Urinary bladder (tissue), 3 donors: ENCODE measurements at regions not wholly inside any gene's neighbourhood (a gene's known extent, or its start where the extent isn't known, plus 50 kb on each side); places are given as distances from the start of the nearest gene placed in this dataset.
"Not testable (repeated sequence)": the region's sequence is repeated elsewhere in the genome, so short reads cannot be mapped to it uniquely, and the experiment has no call there.

Experiments used
- DNase-seq: peaks from one replicate; pipeline ENCODE4 v3.0.0-alpha.2; 2015; ENCODE audit errors: extremely low spot score
- H3K27ac ChIP-seq: one replicate; pipeline ENCODE4 v1.5.1; 2013; ENCODE audit warnings: low read depth, mild to moderate bottlenecking, moderate library complexity
- H3K36me3 ChIP-seq: one replicate; pipeline ENCODE4 v1.6.1; 2013; ENCODE audit warnings: mild to moderate bottlenecking, moderate library complexity; ENCODE audit not compliant: insufficient read depth
- H3K4me1 ChIP-seq: one replicate; pipeline ENCODE4 v1.6.1; 2013; ENCODE audit warnings: mild to moderate bottlenecking, moderate library complexity; ENCODE audit not compliant: insufficient read depth
- H3K4me3 ChIP-seq: one replicate; pipeline ENCODE4 v1.5.1; 2013; ENCODE audit warnings: low read depth, low read length
- WGBS: extraction: QIAGEN DNeasy Blood & Tissue Kit; methylation state at CpG from one replicate; pipeline ENCODE4 v1.1.7; 2013; 5-methylcytosine and 5-hydroxymethylcytosine counted together
- donor health status: healthy with polysubstance abuse.
- donor health status: healthy.

- no peak overlapping the region for H3K4me3 ChIP-seq
- H3K36me3 ChIP-seq: no peaks in the 10 kb centered on the region
- DNase-seq: no peak
- H3K4me1 ChIP-seq: no peaks in the 10 kb centered on the region
- no peak overlapping the region for H3K27ac ChIP-seq
Measured at GRCh38 chr3:66629982-66630368, 129.2 kb upstream of the LRIG1 start.

GRCh38 chr3:66633402-66634381 lies 132.9 kb upstream of the LRIG1 start:
- WGBS: 84% methylated on average over 6 of the region's 6 CpGs
- H3K4me1 ChIP-seq: no peaks in the 10 kb centered on the region
- no peaks in the 10 kb centered on the region for H3K36me3 ChIP-seq
- no peak overlapping the region for H3K4me3 ChIP-seq
- no peak for DNase-seq
- H3K27ac ChIP-seq: no peak overlapping the region

DNA sequence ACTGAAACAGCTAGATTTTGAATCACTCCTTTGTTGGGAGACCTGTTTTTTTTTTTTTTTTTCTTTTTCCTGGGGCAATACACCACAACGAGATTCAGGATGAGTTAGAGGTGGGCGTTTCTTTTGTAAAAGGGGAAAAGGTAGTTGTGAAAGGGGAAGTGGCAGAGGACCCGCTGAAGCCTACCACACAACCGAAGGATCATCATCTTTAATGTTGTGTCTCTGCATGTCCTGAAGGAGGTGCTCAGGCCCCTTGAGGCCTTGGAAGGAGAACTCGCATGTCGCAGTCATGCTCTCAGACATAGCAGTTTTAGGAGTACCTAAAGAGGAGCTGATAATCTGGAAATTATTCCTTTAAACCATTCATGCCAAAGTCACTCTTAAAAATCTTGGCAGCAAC lies 137.9 kb upstream of the LRIG1 start:
- Histone ChIP-seq H3K4me3 (no peak overlapping the region), H3K36me3 (no peaks in the 10 kb centered on the region), H3K4me1 (no peaks in the 10 kb centered on the region), H3K27ac (no peak overlapping the region)
- WGBS: 51% methylated on average over 6 of the region's 6 CpGs
- no peak for DNase-seq

DNA sequence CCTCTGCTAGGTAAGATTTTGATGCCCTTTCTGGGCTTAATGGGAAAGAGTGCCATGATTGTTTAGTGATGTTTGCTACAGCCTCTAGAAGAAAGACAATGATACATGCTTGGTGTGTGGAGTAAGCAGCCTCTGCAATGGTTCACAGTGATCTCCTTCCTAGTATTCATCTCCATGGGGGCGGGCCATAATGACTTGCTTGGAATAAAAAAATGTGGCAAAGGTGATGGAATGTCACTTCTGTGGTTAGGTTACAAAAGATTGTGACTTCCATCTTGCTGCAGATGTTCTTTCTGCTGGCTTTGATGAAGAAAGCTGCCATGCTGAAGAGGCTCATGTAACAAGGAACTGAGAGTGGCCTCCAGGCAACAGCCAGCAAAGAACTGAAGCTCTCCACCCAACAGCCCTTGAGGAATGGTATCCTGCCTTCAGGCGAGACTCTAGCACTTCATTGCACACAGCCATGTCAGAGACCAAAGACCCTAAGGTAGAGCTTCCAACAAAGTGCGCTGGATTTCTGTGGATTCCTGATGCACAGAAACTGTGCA lies 139.1 kb upstream of the LRIG1 start:
- Histone ChIP-seq H3K36me3 (no peaks in the 10 kb centered on the region), H3K4me3 (no peak overlapping the region), H3K4me1 (no peaks in the 10 kb centered on the region), H3K27ac (no peak overlapping the region)
- no peak for DNase-seq
- 95% methylated on average over 3 of the region's 3 CpGs for WGBS

GRCh38 chr3:66642019-66642418 lies 141.2 kb upstream of the LRIG1 start:
- WGBS: 62% methylated on average over 4 of the region's 4 CpGs
- Histone ChIP-seq H3K4me3 (no peak overlapping the region), H3K27ac (no peak overlapping the region), H3K4me1 (no peaks in the 10 kb centered on the region), H3K36me3 (no peaks in the 10 kb centered on the region)
- DNase-seq: no peak

DNA sequence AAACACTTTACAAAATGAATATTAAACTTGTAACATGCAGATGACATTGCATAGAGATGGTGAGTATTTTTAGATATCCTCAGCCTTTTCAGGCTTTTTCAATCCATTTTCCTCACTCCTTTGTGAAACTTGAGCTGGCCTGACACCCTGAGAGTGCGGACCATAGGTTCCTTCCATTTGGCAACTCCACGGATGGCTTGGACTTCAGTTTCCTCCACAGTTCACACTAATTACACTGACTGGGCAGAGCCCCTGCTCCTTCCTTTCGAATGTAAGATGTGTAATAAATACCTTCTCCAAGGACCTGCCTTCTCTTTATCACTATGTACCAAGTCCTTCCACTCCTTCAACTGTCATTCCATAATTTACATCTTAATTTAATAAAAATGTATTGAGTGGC lies 141.7 kb upstream of the LRIG1 start:
- Histone ChIP-seq H3K36me3 (no peaks in the 10 kb centered on the region), H3K4me1 (no peaks in the 10 kb centered on the region), H3K4me3 (no peak overlapping the region), H3K27ac (no peak overlapping the region)
- no peak for DNase-seq
- WGBS: 57% methylated on average over 3 of the region's 3 CpGs

GRCh38 chr3:66644549-66644948 lies 143.7 kb upstream of the LRIG1 start:
- H3K27ac ChIP-seq: no peak overlapping the region
- DNase-seq: no peak
- no peak overlapping the region for H3K4me3 ChIP-seq
- H3K36me3 ChIP-seq: no peaks in the 10 kb centered on the region
- no peaks in the 10 kb centered on the region for H3K4me1 ChIP-seq

DNA sequence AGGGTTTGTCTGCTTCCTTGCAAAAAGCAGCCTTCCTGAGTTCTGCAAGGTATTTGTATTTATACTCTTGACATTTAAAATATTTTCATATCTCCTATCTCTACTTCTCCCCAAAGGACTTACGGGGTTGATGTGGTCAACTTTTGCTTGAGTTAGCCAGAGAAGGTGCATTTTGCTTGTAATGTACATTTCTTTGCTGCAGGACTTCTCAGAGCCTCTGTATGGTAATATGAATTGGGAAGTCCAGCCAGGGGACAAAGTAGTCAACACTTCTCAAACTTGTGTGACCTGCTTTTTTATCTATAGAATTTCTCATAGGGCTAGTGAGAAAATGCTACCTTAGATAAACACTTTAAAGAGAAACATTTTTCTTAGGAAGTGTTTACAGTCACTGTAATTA lies 148.2 kb upstream of the LRIG1 start:
- Histone ChIP-seq H3K36me3 (no peaks in the 10 kb centered on the region), H3K4me1 (no peaks in the 10 kb centered on the region)
- WGBS: 83% methylated on average over 1 of the region's 1 CpG

DNA sequence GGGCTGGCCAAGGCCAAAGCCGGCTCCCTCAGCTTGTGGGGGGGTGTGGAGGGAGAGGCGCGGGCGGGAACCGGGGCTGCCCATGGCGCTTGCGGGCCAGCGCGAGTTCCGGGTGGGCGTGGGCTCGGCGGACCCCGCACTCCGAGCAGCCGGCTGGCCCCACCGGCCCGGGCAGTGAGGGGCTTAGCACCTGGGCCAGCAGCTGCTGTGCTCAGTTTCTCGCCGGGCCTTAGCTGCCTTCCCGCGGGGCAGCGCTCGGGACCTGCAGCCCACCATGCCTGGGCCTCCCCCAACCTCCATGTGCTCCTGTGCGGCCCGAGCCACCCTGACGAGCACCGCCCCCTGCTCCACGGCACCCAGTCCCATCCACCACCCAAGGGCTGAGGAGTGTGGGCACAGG lies 150.7 kb upstream of the LRIG1 start:
- 95% methylated on average over 29 of the region's 29 CpGs for WGBS
- DNase-seq, H3K36me3 ChIP-seq, H3K4me3 ChIP-seq, H3K27ac ChIP-seq, H3K4me1 ChIP-seq: not testable (repeated sequence)

More for the DNA sequence above, 148.2 kb upstream of the LRIG1 start:
- DNase-seq: no peak
- no peak overlapping the region for H3K27ac ChIP-seq
- no peak overlapping the region for H3K4me3 ChIP-seq

DNA sequence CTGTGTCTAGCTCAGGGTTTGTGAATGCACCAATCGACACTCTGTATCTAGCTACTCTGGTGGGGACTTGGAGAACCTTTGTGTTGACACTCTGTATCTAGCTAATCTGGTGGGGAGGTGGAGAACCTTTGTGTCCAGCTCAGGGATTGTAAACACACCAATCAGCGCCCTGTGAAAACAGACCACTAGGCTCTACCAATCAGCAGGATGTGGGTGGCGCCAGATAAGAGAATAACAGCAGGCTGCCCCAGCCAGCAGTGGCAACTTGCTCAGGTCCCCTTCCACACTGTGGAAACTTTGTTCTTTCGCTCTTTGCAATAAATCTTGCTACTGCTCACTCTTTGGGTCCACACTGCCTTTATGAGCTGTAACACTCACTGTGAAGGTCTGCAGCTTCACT lies 151.3 kb upstream of the LRIG1 start:
- H3K36me3 ChIP-seq, H3K27ac ChIP-seq, H3K4me1 ChIP-seq, DNase-seq, H3K4me3 ChIP-seq: not testable (repeated sequence)
- 93% methylated on average over 4 of the region's 4 CpGs for WGBS

DNA sequence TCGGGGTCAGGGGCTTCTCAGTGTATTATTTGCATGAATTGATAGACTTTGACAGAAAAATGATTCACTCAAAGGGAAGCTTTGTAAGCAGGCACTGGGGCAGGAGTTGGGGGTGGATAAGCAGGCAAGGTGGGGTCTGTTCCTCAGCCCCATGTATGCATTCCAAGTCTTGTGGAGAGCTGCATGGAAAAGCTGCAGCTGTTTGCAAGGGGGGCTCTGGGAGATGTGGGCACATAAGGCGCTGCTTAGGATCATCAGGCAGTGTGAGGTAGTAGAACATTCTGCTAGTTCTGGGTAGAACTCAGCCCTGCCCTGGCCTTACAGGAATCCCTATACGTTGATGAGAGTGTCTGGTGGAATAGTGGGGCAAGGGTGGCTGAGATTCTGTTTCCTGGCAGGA lies 154.2 kb upstream of the LRIG1 start:
- H3K36me3 ChIP-seq: no peaks in the 10 kb centered on the region
- H3K4me1 ChIP-seq: no peaks in the 10 kb centered on the region
- H3K27ac ChIP-seq: no peak overlapping the region
- 79% methylated on average over 3 of the region's 3 CpGs for WGBS
- H3K4me3 ChIP-seq: no peak overlapping the region
- DNase-seq: no peak

- Histone ChIP-seq H3K27ac (no peak overlapping the region), H3K4me1 (no peaks in the 10 kb centered on the region), H3K4me3 (no peak overlapping the region), H3K36me3 (no peaks in the 10 kb centered on the region)
- 76% methylated on average over 8 of the region's 8 CpGs for WGBS
- DNase-seq: no peak
Measured at GRCh38 chr3:66655671-66656070, 154.8 kb upstream of the LRIG1 start.

- DNase-seq: no peak
- no peak overlapping the region for H3K4me3 ChIP-seq
- no peaks in the 10 kb centered on the region for H3K36me3 ChIP-seq
- H3K27ac ChIP-seq: no peak overlapping the region
- H3K4me1 ChIP-seq: no peaks in the 10 kb centered on the region
- 76% methylated on average over 8 of the region's 8 CpGs for WGBS
Measured at GRCh38 chr3:66656609-66657008, 155.8 kb upstream of the LRIG1 start.

- Histone ChIP-seq H3K27ac (no peak overlapping the region), H3K36me3 (no peaks in the 10 kb centered on the region), H3K4me1 (no peaks in the 10 kb centered on the region), H3K4me3 (no peak overlapping the region)
- 89% methylated on average over 1 of the region's 1 CpG for WGBS
- no peak for DNase-seq
Measured at GRCh38 chr3:66659056-66659455, 158.2 kb upstream of the LRIG1 start.
